ENCODE measurements at regions not wholly inside any gene's neighbourhood (a gene's known extent, or its start where the extent isn't known, plus 50 kb on each side); places are given as distances from the start of the nearest gene placed in this dataset.

GRCh38 chr11:109828387-109828786 lies 264.8 kb upstream of the ZC3H12C start (continued):
- TF ChIP-seq ZNF547 (CRISPR knock-in tag; IDR thresholded peaks at IDR 0.05) (no peak), ZNF567 (CRISPR knock-in tag; IDR thresholded peaks at IDR 0.05; ENCODE audit: borderline replicate concordance) (no peak)

- FAIRE-seq, result no peak
- ChIA-PET CTCF (ENCODE audit: low intra/inter-chr PET ratio, low total read pairs) (no interaction called here), POLR2A (no interaction called here)
- Histone ChIP-seq H3K4me2 (ENCODE audit: low read depth, low read length) (no peak overlapping the region), H2AFZ (ENCODE audit: low read length) (no peak overlapping the region), H3K79me2 (ENCODE audit: insufficient read depth, low read length) (no peaks in the 10 kb centered on the region), H3K36me3 (replicated peaks in 1 of 2; ENCODE audit: control insufficient read depth in 1 of 2, insufficient read depth in 2 of 2, low read length in 2 of 2) (no peaks in the 10 kb centered on the region), H3K4me3 (replicated peaks in 1 of 3; ENCODE audit: insufficient read depth in 1 of 3, low read depth in 2 of 3, low read length in 3 of 3) (no peak overlapping the region), H3K9me3 (ENCODE audit: low read length) (no peaks in the 10 kb centered on the region), H3K4me1 (ENCODE audit: insufficient read depth, low read length) (no peaks in the 10 kb centered on the region), H3K27ac (ENCODE audit: extremely low read length, insufficient read depth, low read length) (no peak overlapping the region), H3K27me3 (ENCODE audit: control insufficient read depth in 1 of 2, insufficient read depth in 2 of 2, low read length in 2 of 2) (no peaks in the 10 kb centered on the region), H3K9ac (ENCODE audit: insufficient read depth, low read depth, low read length) (no peak overlapping the region), H4K20me1 (ENCODE audit: insufficient read depth, low read length) (no peaks in the 10 kb centered on the region)
- BruUV-seq (replicated peaks), result no TSS peak
- DNase-seq (ENCODE audit: low spot score), result no peak
- intact Hi-C loops (cut with micrococcal nuclease; ENCODE audit: unreplicated experiment), result no loop called here
- 23% methylated on average over 4 of the region's 4 CpGs for WGBS (ENCODE audit: low lambda C conversion rate)
- in situ Hi-C loops (cut with HindIII; ENCODE audit: extremely low pct_ligation_motif_present, low pct_unique_long_range_greater_than_20kb), result no loop called here
- ATAC-seq, result no peak
- TF ChIP-seq RNF219 (CRISPR knock-in tag; IDR thresholded peaks at IDR 0.05) (no peak), SAP130 (CRISPR knock-in tag; IDR thresholded peaks at IDR 0.05; ENCODE audit: low read depth) (no peak), ZNF772 (CRISPR knock-in tag; IDR thresholded peaks at IDR 0.05) (no peak), ZNF318 (CRISPR knock-in tag; IDR thresholded peaks at IDR 0.05) (no peak), GLMP (CRISPR knock-in tag; IDR thresholded peaks at IDR 0.05; ENCODE audit: borderline replicate concordance) (no peak), CCDC6 (CRISPR knock-in tag; IDR thresholded peaks at IDR 0.05) (no peak), NONO (IDR thresholded peaks at IDR 0.05) (no peak), NONO (CRISPR knock-in tag; conservative IDR thresholded peaks at IDR 0.05) (no peak), ZNF747 (CRISPR knock-in tag; IDR thresholded peaks at IDR 0.05; ENCODE audit: borderline replicate concordance) (no peak), NFYB (CRISPR knock-in tag; IDR thresholded peaks at IDR 0.05) (no peak), ZNF839 (CRISPR knock-in tag; IDR thresholded peaks at IDR 0.05; ENCODE audit: borderline replicate concordance) (no peak), ZNF292 (CRISPR knock-in tag; IDR thresholded peaks at IDR 0.05; ENCODE audit: borderline replicate concordance, low read depth) (no peak)
Observed at GRCh38 chr11:109838026-109838425, 255.2 kb upstream of the ZC3H12C start.

Data from HepG2 (cell line).